ENCODE measurements at regions not wholly inside any gene's neighbourhood (a gene's known extent, or its start where the extent isn't known, plus 50 kb on each side); places are given as distances from the start of the nearest gene placed in this dataset.

- DNase-seq (ENCODE audit: low spot score) = no peak
These were observed 97.1 kb upstream of the EPB41L3 start for GRCh38 chr18:5640939-5641338.

DNA sequence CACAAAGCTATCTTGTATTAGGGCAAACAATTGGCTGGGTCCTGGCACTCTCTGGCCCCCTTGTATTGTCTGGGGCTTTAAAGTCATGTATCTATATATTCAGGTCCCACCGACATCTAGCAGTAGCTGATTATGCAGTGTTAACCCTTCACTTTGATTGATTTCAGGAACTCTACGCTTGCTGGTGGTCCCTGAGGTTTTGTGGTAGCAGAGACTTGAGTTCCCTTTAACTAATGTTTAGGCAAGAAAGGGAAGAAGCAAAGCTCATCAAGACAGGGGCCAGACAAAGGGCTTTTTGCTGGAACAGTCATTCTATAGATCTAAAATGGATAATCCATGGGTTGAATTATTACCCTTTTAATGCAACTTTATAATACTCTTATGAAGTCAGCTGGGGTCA, 95.3 kb upstream of the EPB41L3 start:
- no peak for DNase-seq (ENCODE audit: low spot score)

DNA sequence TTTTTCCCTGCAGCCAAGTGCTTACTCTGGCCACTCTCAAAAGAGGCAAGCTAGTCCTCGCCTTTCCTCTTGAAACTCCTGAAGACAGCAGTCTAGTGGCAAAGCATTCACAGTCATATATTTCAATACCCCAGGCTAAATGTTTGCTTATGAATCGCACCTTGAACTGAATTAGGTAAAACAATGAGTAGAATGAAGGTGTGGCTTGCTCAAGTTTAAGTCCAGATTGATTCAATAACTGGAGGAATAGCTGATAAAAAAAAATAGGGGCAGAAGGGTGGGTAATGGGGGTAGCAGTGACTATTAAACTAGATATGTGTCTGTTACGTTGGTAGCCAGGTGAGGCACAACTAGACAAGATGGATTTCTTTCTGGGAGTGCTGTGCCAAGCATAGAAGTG, 88.2 kb upstream of the EPB41L3 start:
- no peak for DNase-seq (ENCODE audit: low spot score)

- no peak for DNase-seq (ENCODE audit: low spot score)
These were observed 87.2 kb upstream of the EPB41L3 start for GRCh38 chr18:5630900-5631413.

DNA sequence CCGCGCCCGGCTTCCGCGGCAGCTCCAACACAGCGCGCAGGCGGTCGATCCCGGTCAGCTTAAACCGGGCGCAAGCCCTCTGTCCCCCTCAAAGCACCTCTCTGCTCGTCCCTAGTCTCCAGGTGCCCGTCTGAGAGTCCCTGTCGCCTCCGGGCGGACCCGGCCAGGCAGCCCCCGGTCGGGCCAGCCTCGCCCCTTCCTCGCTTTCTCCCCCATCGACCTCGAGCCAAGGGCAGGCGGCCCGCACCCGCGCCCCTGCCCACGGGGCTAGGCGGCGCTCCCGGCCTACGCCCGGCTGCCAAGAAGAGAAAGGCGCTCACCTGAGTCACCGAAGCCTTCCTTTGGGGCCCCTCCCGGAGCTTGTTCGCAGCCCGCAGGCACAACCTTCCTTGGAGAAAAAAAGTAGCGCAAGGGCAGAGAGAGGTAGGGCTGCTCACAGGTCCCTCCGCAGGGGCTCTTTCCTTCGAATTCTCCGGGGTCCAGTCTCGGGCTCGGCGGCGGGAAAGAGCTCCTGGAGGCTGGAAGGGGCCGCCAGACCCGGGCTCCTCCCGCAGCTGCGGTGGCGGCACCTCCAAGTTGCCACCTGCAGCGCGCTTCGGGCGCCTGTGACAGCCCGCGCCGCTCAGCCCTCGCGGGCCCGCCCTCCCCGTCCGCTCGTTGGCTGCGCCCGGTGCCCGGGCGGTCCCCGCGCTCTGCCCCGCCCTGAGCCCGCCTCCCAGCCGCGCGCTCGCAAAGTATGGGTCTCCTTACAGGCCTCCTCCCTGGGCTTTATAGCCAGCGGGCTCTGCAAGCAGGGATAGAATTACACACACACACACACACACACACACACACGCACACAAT, 86.5 kb upstream of the EPB41L3 start:
- peak; percentile 94 for DNase-seq (ENCODE audit: low spot score)

DNA sequence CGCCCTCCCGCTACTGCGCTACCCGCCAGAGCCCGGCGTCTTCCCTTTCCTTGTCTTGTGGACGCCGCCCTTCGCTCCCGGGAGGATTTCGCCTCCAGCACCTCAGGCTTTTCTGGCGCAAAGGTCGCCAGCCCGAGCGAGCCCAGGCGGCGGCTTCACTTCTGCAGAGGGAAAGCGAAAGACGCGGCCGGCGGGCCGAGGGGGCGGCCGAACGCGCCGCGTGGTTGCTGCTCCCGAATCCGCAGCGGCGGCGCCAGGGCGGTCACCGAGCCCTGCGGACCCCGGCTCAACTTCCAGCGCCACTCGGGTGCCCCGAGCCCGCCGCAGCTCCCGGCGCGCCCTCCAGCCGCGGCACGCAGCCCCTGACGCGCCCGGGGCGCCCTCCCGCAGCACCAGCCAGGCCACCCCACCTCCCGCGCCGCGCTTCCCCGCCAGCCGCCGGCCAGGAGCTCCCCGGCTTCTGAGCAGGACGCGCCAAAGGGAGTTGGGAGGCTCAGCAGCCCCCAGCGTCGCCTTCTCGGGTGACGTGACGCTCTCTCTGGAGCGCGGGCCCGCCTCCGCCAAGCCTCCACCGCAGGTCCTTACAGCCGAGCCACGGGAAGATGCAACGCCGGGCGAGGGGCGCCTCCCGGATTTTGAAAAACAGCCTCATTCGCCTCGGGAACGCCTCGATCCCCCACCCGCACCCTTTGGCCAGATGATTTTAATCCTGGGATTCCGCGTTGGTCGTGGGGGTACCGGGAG, 84.9 kb upstream of the EPB41L3 start:
- DNase-seq (ENCODE audit: low spot score) = peak; percentile 40

DNA sequence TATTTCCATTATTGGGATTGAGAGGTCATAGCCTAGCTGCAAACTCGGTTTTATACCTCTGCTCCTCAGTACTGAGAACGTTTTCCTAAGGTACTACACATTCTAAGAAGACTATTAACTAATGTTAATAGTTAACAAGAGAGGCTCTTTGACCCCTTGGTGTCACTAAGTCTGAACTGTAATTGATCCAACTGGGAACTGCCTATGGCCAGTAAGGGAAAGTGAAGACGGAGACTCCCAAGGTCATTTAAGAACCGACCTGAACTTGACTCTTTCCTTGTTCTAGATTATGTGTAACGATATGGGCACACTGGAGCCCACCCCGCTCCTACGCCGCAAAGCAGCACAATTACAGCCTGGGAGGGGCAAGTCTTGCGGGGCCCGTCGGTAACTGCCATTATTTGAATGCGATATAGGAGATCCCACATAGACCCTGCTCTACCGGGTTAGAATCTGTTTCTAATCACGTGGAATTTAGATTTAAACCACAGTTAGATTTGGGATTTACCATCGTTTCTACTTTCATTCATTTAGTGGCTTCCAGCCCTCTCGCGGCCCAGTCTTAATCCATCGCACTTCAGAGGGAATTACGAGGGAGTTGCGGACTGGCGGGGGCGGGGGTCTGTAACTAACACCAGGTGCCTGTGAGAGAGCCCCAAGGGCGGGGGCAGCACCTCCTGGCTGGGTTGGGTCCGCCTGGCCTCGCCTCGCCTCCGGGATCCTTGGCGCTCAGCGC, 84.1 kb upstream of the EPB41L3 start:
- no peak for DNase-seq (ENCODE audit: low spot score)

GRCh38 chr18:5626130-5626880, 82.5 kb upstream of the EPB41L3 start:
- no peak for DNase-seq (ENCODE audit: low spot score)

DNA sequence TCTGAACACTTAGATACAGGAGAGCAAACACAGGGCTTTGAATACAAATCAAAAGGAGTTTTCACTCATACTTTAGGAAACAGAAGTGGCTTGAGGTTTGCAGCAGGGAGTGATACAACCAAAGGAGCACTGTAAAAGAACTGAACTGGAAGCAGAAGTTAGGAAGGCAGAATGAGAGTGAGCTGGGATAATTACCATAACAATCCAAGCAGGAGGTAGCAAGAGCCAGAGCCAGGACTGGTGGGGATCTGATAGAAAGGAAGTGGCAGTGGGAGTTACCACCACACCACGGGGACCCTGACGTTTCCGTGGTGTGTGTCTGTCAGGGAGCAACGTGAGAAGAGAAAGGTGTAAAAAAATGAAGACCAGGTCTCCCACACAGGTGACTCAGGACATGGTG, 81.3 kb upstream of the EPB41L3 start:
- peak; percentile 15 for DNase-seq (ENCODE audit: low spot score)

DNA sequence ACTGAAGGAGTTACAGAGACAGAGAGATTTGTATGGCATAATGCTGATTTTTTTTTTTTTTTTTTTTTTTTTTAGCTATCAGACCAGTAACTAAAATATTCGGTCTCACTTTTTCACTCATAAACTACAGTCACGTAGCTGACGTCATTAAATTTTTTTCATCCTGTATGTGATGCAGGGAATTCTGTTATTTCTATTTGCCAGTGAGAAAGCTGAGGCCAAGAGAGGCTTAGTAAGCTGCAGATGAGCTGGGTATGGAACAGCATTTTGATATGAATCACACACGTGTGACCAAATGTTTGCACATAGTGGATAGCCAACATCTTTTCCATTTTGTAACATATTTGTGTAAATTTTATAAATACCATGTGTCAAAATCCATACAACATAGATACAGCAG, 79.1 kb upstream of the EPB41L3 start:
- no peak for DNase-seq (ENCODE audit: low spot score)

DNA sequence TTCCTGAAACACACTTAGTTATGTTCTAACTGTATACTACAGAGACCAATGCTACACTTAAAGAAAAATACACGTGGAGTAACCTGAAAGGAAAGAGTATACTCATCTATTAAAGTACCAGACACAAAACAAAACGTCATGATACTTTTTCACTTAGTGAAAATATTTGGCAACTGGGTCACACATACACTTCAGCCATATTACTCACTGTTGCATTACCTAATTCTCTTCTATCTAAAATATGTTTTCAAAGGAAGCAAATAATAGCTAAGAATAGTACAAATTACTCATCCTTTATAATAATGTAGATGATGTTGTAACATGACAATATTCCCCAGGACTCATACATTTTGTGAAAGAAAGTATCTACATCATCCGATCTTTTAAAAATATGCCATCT, 76.5 kb upstream of the EPB41L3 start:
- DNase-seq (ENCODE audit: low spot score) = no peak

- no peak for DNase-seq (ENCODE audit: low spot score)
These were observed 75.6 kb upstream of the EPB41L3 start for GRCh38 chr18:5619376-5619775.

- no peak for DNase-seq (ENCODE audit: low spot score)
These were observed 74.4 kb upstream of the EPB41L3 start for GRCh38 chr18:5618047-5618688.

DNA sequence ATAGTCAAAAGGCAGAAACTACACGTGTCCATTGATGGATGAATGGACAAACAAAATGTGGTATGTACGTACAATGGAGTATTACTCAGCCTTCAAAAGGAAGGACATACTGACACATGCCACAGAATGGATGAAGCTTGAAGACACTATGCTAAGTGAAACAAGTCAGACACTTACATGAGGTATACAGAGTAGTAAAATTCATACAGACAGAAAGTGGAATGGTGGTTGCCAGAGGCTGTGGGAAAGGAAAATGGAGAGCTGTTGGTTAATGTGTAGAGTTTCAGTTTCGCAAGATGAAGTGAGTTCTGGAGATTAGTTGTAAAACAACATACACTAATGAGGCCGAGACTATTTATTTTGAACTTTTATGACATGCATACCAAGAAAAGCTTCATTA, 67.4 kb upstream of the EPB41L3 start:
- no peak for DNase-seq (ENCODE audit: low spot score)

DNA sequence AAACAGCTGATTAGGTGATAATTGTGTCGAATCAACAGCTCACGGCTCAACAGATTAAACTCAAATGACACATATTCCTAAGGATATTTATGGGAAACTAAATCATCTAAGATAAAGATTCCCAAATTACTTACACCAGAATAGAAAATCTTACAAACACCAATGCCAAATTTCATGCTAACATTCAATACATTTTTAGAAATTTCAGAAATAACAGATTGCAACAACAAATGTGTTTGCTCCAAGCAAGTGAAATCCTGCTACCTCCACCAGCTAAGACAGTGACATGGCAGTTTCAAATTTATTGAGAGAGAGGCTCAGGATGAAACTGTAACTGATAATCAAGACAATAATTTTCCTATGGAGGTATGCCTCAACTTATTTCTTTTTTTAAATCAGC, 65.0 kb upstream of the EPB41L3 start:
- no peak for DNase-seq (ENCODE audit: low spot score)

- DNase-seq (ENCODE audit: low spot score) = no peak
These were observed 63.2 kb upstream of the EPB41L3 start for GRCh38 chr18:5606951-5607350.

DNA sequence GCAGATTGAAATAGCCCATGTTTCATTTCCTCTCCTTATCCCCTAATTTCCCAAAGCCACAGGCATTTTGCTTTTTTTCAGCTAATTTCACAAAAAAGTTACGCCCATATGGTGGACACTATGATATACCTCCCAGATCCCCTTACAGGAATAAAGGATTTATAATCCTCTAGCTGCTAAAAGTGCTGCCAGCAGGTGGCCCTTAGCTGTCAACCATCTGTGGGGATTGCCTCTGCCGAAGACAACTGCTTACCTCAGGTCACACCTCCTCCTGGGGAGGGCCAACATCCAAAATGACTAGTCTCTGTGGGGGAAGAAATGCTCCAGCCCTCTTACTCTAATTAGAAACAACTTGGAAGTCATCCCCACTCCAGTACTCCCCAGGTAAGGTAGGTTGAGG, 61.0 kb upstream of the EPB41L3 start:
- peak; percentile 22 for DNase-seq (ENCODE audit: low spot score)

- no peak for DNase-seq (ENCODE audit: low spot score)
These were observed 59.4 kb upstream of the EPB41L3 start for GRCh38 chr18:5603153-5603552.

GRCh38 chr18:5601188-5601624, 57.4 kb upstream of the EPB41L3 start:
- peak; percentile 9 for DNase-seq (ENCODE audit: low spot score)

- peak; percentile 19 for DNase-seq (ENCODE audit: low spot score)
These were observed 56.7 kb upstream of the EPB41L3 start for GRCh38 chr18:5600378-5601071.

DNA sequence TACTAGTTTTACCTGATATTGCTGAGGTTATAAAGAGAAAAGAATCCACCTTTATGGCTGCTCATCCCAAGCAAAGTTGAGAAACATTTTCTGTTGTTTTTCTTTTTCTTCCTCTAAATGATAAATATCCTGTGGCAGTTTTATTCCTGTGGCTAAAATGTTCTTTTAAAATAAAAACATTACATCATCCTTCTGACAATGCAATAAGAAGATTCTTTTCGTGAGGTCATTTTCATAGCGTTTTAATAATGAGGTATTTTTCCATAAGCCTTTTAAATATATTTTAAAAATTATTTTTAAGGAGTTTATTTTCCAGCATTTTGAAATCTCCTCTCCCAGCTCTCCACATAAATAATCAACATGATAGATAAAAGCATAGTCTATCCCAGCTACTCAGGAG, 52.8 kb upstream of the EPB41L3 start:
- no peak for DNase-seq (ENCODE audit: low spot score)

Data from iPS-NIHi11 (cell line).